ENCODE measurements at regions not wholly inside any gene's neighbourhood (a gene's known extent, or its start where the extent isn't known, plus 50 kb on each side); places are given as distances from the start of the nearest gene placed in this dataset.

DNA sequence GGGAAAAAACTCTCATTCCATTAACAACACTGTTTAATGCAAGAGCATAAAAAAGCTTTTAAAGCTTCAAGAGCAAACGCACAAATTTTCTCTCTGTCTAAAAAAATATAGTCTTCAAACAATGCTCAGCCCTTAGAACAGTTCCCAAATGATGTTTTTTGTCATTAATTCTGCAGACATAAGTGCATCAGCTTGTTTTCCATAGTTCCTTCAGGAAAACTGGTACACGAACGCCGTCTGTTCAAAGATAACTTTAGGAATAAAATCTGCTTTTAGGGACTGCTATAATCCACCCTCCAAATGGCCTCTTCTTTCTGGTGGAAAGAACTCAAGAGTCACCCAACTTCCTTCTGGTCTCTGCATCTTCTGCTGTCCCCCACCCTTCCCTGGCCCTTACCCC, 98.2 kb upstream of the SLC66A3 start:
- peak overlapping the region; percentile 7 for H2AFZ ChIP-seq (ENCODE audit: low read depth, low read length, poor library complexity, severe bottlenecking)
- BruUV-seq (replicated peaks) = no TSS peak
- H3K27ac ChIP-seq (ENCODE audit: low read depth, low read length) = peak overlapping the region; percentile 9; the same call in 1 of the 2 replicates
- no peak overlapping the region for H3K9ac ChIP-seq (ENCODE audit: low read length)
- H4K20me1 ChIP-seq (ENCODE audit: insufficient read depth) = no peaks in the 10 kb centered on the region
- no peaks in the 10 kb centered on the region; a peak in 1 of 4 replicates for H3K9me3 ChIP-seq (ENCODE audit: control insufficient read depth in 1 of 2, insufficient read depth in 1 of 2, low read depth in 1 of 2, low read length in 2 of 2)
- no peaks in the 10 kb centered on the region for H3K9me2 ChIP-seq (ENCODE audit: insufficient read depth)
- H3K36me3 ChIP-seq (ENCODE audit: control insufficient read depth in 1 of 2, insufficient read depth in 2 of 2, low read length in 2 of 2) = no peaks in the 10 kb centered on the region
- H3K4me2 ChIP-seq (ENCODE audit: low read length) = peak overlapping the region; percentile 68
- no peaks in the 10 kb centered on the region for H3K79me2 ChIP-seq (ENCODE audit: insufficient read depth, low read length)
- ATAC-seq (peak; percentile 21; the same call in 1 of the 2 replicates), DNase-seq (ENCODE audit: low read depth, low spot score) (no peak)
- POLR2A ChIA-PET = no interaction called here
- TF ChIP-seq, protein P1, sequence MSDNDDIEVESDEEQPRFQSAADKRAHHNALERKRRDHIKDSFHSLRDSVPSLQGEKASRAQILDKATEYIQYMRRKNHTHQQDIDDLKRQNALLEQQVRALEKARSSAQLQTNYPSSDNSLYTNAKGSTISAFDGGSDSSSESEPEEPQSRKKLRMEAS (IDR thresholded peaks at IDR 0.05) = no peak
- TF ChIP-seq EZH2phosphoT487 (IDR thresholded peaks at IDR 0.05; ENCODE audit: borderline replicate concordance) = no peak
- no peak for TF ChIP-seq SIN3A (IDR thresholded peaks at IDR 0.05; ENCODE audit: low read depth)
- no peak for TF ChIP-seq EZH2 (IDR thresholded peaks at IDR 0.05)
- H3K27me3 ChIP-seq (ENCODE audit: insufficient read depth, low read length) = no peaks in the 10 kb centered on the region; the same call in 1 of the 2 replicates
- RAD21 ChIA-PET (ENCODE audit: low non-redundant PET in 1 of 2, low total read pairs in 2 of 2, uncharacterized antibody in 2 of 2, unreplicated experiment in 2 of 2) = no interaction called here
- intact Hi-C loops (cut with micrococcal nuclease) = no loop called here
- H3K4me1 ChIP-seq (ENCODE audit: control insufficient read depth in 1 of 2, insufficient read depth in 2 of 2, low read length in 2 of 2) = peaks cover 19 to 32% of the 10 kb centered on the region in 2 experiments
- CTCF ChIA-PET = interaction anchor here (1.6 kb wide), 1 partner anchor 26 kb away, joined by 5 read pairs; no protein-coding TSS in a partner anchor
- H3K4me3 ChIP-seq (replicated peaks in 1 of 2; ENCODE audit: low read depth in 1 of 2, low read length in 2 of 2) = peak overlapping the region in 1 of 2 experiments; percentile 5; a peak in 1 of 4 replicates

DNA sequence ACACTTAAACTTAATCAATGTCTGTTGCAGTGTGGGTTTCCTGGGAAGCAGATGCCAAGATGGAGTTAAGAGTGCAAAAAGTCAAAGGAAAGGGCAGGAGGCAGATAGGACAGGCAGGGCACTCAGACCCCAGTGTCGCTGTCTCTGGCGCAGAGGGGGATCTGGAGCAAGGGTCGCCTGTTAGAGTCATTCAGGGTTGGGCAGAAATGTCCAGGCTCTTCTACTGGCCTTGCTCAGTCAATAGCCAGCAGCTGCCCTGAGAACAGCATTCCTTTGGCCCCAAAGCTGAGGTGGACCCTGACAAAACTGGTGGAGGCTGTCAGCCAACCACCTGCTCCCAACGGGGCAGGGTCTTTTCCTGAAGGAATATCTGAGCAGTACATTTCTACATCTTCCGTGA, 97.1 kb upstream of the SLC66A3 start:
- Histone ChIP-seq H3K4me1 (ENCODE audit: control insufficient read depth in 1 of 2, insufficient read depth in 2 of 2, low read length in 2 of 2) (peaks cover 19 to 32% of the 10 kb centered on the region in 2 experiments), H4K20me1 (ENCODE audit: insufficient read depth) (no peaks in the 10 kb centered on the region), H2AFZ (ENCODE audit: low read depth, low read length, poor library complexity, severe bottlenecking) (no peak overlapping the region), H3K9ac (ENCODE audit: low read length) (no peak overlapping the region), H3K9me3 (ENCODE audit: control insufficient read depth in 1 of 2, insufficient read depth in 1 of 2, low read depth in 1 of 2, low read length in 2 of 2) (no peaks in the 10 kb centered on the region; a peak in 1 of 4 replicates), H3K9me2 (ENCODE audit: insufficient read depth) (no peaks in the 10 kb centered on the region), H3K79me2 (ENCODE audit: insufficient read depth, low read length) (no peaks in the 10 kb centered on the region), H3K36me3 (ENCODE audit: control insufficient read depth in 1 of 2, insufficient read depth in 2 of 2, low read length in 2 of 2) (no peaks in the 10 kb centered on the region), H3K27ac (ENCODE audit: low read depth, low read length) (no peak overlapping the region), H3K4me3 (replicated peaks in 1 of 2; ENCODE audit: low read depth in 1 of 2, low read length in 2 of 2) (no peak overlapping the region), H3K4me2 (ENCODE audit: low read length) (no peak overlapping the region), H3K27me3 (ENCODE audit: insufficient read depth, low read length) (no peaks in the 10 kb centered on the region; the same call in 1 of the 2 replicates)
- CTCF ChIA-PET = no interaction called here
- ATAC-seq (no peak), DNase-seq (ENCODE audit: low read depth, low spot score) (no peak)
- BruUV-seq (replicated peaks) = no TSS peak
- RAD21 ChIA-PET (ENCODE audit: low non-redundant PET in 1 of 2, low total read pairs in 2 of 2, uncharacterized antibody in 2 of 2, unreplicated experiment in 2 of 2) = no interaction called here
- TF ChIP-seq ATF3 (IDR thresholded peaks at IDR 0.05) (no peak), POLR2AphosphoS5 (IDR thresholded peaks at IDR 0.05; ENCODE audit: low read depth, low read length) (no peak), ELF1 (IDR thresholded peaks at IDR 0.05; ENCODE audit: borderline replicate concordance, low read depth) (no peak), EZH2 (IDR thresholded peaks at IDR 0.05) (no peak), ZFX (IDR thresholded peaks at IDR 0.05) (no peak), JUND (IDR thresholded peaks at IDR 0.05) (no peak)
- intact Hi-C loops (cut with micrococcal nuclease) = no loop called here
- POLR2A ChIA-PET = no interaction called here
